Fibroblast of lung (primary cell): ENCODE measurements at regions not wholly inside any gene's neighbourhood (a gene's known extent, or its start where the extent isn't known, plus 50 kb on each side); places are given as distances from the start of the nearest gene placed in this dataset.

Source experiments
- DNase-seq, 2 donors: peaks; one replicate each; pipeline versions ENCODE4 v3.0.0 to v3.0.0-alpha.2; 2010; ENCODE audit warnings: low read depth in 2 of 2
- H2AFZ ChIP-seq: 2 replicates; pipeline ENCODE4 v1.5.1; 2012; ENCODE audit warnings: low read length, control low read depth, inconsistent platforms
- H3K27ac ChIP-seq: 2 replicates; pipeline ENCODE4 v1.5.1; 2011; ENCODE audit warnings: low read length, control low read depth; ENCODE audit not compliant: insufficient read depth
- H3K27me3 ChIP-seq: 2 replicates; pipeline ENCODE4 v1.5.1; 2011; ENCODE audit warnings: mild to moderate bottlenecking, low read length; ENCODE audit not compliant: control insufficient read depth, insufficient read depth
- H3K36me3 ChIP-seq: 2 replicates; pipeline ENCODE4 v1.5.1; 2011; ENCODE audit warnings: low read length; ENCODE audit not compliant: control insufficient read depth, insufficient read depth
- H3K4me1 ChIP-seq: 2 replicates; pipeline ENCODE4 v1.5.1; 2011; ENCODE audit warnings: low read length; ENCODE audit not compliant: control insufficient read depth, insufficient read depth; ENCODE audit errors: extremely low read depth
- H3K4me2 ChIP-seq: 2 replicates; pipeline ENCODE4 v1.5.1; 2011; ENCODE audit warnings: low read length, control low read depth; ENCODE audit not compliant: insufficient read depth; ENCODE audit errors: extremely low read depth
- H3K4me3 ChIP-seq, 4 experiments: fragments of 200-600 bp in 1 of 4; sonication (generic) in 1 of 4; replicated peaks in 1 of 4; 2 replicates each; pipeline ENCODE4 v1.5.1; 2011 to 2016; ENCODE audit warnings: low read length in 4 of 4, low read depth in 3 of 4, mild to moderate bottlenecking in 3 of 4, control low read depth in 2 of 4, inconsistent platforms in 1 of 4, mixed read lengths in 1 of 4; ENCODE audit not compliant: insufficient read depth in 1 of 4; ENCODE audit errors: control extremely low read depth in 1 of 4
- H3K79me2 ChIP-seq: 2 replicates; pipeline ENCODE4 v1.5.1; 2012; ENCODE audit warnings: mild to moderate bottlenecking, low read length, inconsistent platforms; ENCODE audit not compliant: control insufficient read depth, insufficient read depth
- H3K9ac ChIP-seq: 2 replicates; pipeline ENCODE4 v1.5.1; 2011; ENCODE audit warnings: mild to moderate bottlenecking, low read length, control low read depth; ENCODE audit not compliant: insufficient read depth
- H3K9me3 ChIP-seq: 2 replicates; pipeline ENCODE4 v1.5.1; 2012; ENCODE audit warnings: low read depth, low read length; ENCODE audit not compliant: control insufficient read depth, insufficient read depth
- H4K20me1 ChIP-seq: 2 replicates; pipeline ENCODE4 v1.5.1; 2011; ENCODE audit warnings: low read length; ENCODE audit not compliant: control insufficient read depth, insufficient read depth; ENCODE audit errors: extremely low read depth
- EZH2 ChIP-seq: IDR thresholded peaks from 2 replicates; pipeline ENCODE4 v1.5.1; 2012; ENCODE audit warnings: low read length, control low read depth, mild to moderate bottlenecking; ENCODE audit errors: missing control alignments
- TF ChIP-seq, protein P1 (sequence below), 2 donors: IDR thresholded peaks in 1 of 2; conservative IDR thresholded peaks in 1 of 2; 1 replicate in 1 of 2; 2 replicates in 1 of 2; pipeline ENCODE4 v1.5.1; 2011 to 2012; ENCODE audit warnings: low read length in 2 of 2, control low read depth in 1 of 2, inconsistent platforms in 1 of 2, low read depth in 1 of 2, mild to moderate bottlenecking in 1 of 2

DNA sequence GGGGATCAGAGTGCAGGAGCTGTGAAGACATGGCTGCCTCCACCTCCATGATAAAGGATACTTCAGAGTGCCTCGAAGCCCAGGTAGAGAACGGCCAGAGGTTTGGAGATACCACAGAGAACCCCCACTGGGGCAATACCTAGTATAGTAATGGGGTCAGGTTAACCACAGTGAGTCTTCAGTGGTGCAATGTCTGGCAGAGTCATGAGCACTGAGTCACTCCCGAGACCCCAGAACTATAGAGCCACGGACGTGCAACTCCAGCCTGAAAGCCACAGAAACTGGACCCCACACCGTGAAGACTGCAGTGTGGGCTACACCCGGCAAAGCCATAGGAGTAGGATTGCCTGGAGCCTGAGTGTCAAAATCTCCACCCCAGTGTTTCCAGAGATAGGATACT lies 746.6 kb downstream of the CBLN2 start:
- no peaks in the 10 kb centered on the region for H4K20me1 ChIP-seq
- no peak overlapping the region for H2AFZ ChIP-seq
- TF ChIP-seq EZH2 = no peak
- TF ChIP-seq, protein P1, sequence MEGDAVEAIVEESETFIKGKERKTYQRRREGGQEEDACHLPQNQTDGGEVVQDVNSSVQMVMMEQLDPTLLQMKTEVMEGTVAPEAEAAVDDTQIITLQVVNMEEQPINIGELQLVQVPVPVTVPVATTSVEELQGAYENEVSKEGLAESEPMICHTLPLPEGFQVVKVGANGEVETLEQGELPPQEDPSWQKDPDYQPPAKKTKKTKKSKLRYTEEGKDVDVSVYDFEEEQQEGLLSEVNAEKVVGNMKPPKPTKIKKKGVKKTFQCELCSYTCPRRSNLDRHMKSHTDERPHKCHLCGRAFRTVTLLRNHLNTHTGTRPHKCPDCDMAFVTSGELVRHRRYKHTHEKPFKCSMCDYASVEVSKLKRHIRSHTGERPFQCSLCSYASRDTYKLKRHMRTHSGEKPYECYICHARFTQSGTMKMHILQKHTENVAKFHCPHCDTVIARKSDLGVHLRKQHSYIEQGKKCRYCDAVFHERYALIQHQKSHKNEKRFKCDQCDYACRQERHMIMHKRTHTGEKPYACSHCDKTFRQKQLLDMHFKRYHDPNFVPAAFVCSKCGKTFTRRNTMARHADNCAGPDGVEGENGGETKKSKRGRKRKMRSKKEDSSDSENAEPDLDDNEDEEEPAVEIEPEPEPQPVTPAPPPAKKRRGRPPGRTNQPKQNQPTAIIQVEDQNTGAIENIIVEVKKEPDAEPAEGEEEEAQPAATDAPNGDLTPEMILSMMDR (conservative IDR thresholded peaks at IDR 0.05 in 1 of 2, IDR thresholded peaks at IDR 0.05 in 1 of 2; ENCODE audit: low read depth in 1 of 2, low read length in 2 of 2) = no peak
- H3K27ac ChIP-seq = no peak overlapping the region
- no peaks in the 10 kb centered on the region for H3K36me3 ChIP-seq
- no peaks in the 10 kb centered on the region for H3K79me2 ChIP-seq
- H3K9me3 ChIP-seq = no peaks in the 10 kb centered on the region
- H3K27me3 ChIP-seq = no peaks in the 10 kb centered on the region
- no peak overlapping the region for H3K9ac ChIP-seq
- no peak overlapping the region for H3K4me3 ChIP-seq
- DNase-seq = peak in 1 of 2 donors; percentile 14
- H3K4me2 ChIP-seq = no peak overlapping the region
- no peaks in the 10 kb centered on the region for H3K4me1 ChIP-seq

DNA sequence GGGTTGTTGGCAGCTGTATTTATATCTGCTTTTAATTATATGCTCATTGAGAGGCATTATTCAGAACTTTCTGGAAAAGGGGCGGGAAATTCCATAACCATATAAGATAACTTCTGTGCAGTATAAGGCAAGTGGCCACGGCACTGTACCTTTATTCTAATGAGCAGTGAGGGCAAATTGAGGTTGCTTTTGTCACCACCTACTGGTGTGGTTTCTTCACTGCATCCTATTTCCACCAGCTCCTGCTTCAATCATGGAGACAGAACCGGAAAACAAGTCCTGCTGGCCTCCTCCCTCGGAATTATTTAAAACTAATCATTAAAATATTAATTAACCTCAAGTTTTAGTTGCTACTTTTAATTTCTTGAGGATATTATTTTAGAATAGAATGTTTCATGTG lies 759.4 kb downstream of the CBLN2 start:
- TF ChIP-seq, protein P1 (conservative IDR thresholded peaks at IDR 0.05 in 1 of 2, IDR thresholded peaks at IDR 0.05 in 1 of 2; ENCODE audit: low read depth in 1 of 2, low read length in 2 of 2) = peak in 1 of 2 donors; percentile 46
- no peak for TF ChIP-seq EZH2
- no peak overlapping the region for H3K4me3 ChIP-seq
- no peaks in the 10 kb centered on the region for H3K4me1 ChIP-seq
- no peak overlapping the region for H2AFZ ChIP-seq
- no peak overlapping the region for H3K9ac ChIP-seq
- no peaks in the 10 kb centered on the region for H3K9me3 ChIP-seq
- H4K20me1 ChIP-seq = no peaks in the 10 kb centered on the region
- H3K27me3 ChIP-seq = no peaks in the 10 kb centered on the region
- H3K36me3 ChIP-seq = no peaks in the 10 kb centered on the region
- no peaks in the 10 kb centered on the region for H3K79me2 ChIP-seq
- no peak overlapping the region for H3K4me2 ChIP-seq
- no peak overlapping the region for H3K27ac ChIP-seq
- DNase-seq = no peak

DNA sequence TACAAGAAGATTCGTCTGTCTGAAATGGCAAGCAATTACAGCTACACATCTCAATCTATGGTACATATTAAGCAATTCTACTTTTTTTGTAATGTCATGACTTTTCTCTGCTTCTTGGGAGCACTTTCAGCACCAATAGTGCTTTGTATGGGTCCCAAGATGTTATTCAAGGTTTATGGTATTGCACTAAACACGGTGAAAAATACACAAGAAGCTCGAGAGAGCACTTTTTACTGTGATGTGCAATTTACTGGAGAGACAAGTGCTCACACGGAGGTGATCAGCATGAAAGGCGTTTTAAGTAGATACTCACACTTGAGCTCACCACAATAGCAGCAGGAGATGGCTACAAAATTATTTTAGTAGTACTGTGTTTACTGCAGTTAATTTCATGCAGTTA lies 783.6 kb downstream of the CBLN2 start:
- no peaks in the 10 kb centered on the region for H4K20me1 ChIP-seq
- DNase-seq = no peak
- TF ChIP-seq EZH2 = no peak
- TF ChIP-seq, protein P1 (conservative IDR thresholded peaks at IDR 0.05 in 1 of 2, IDR thresholded peaks at IDR 0.05 in 1 of 2; ENCODE audit: low read depth in 1 of 2, low read length in 2 of 2) = no peak
- no peak overlapping the region for H3K9ac ChIP-seq
- H2AFZ ChIP-seq = no peak overlapping the region
- H3K79me2 ChIP-seq = no peaks in the 10 kb centered on the region
- H3K9me3 ChIP-seq = no peaks in the 10 kb centered on the region
- no peaks in the 10 kb centered on the region for H3K36me3 ChIP-seq
- no peak overlapping the region for H3K4me3 ChIP-seq
- no peaks in the 10 kb centered on the region for H3K4me1 ChIP-seq
- no peaks in the 10 kb centered on the region for H3K27me3 ChIP-seq
- H3K4me2 ChIP-seq = no peak overlapping the region
- no peak overlapping the region for H3K27ac ChIP-seq
